WERI-Rb-1 (cell line): ENCODE measurements at regions not wholly inside any gene's neighbourhood (a gene's known extent, or its start where the extent isn't known, plus 50 kb on each side); places are given as distances from the start of the nearest gene placed in this dataset.
A peak's percentile ranks its signal among the peaks of the same experiment; 100 is the strongest.

Experiments
- DNase-seq: peaks from one replicate; pipeline ENCODE4 v3.0.0-alpha.2; 2020
- H3K27ac ChIP-seq: fragments of 250-450 bp; sonication (Bioruptor Pico); 2 replicates; pipeline ENCODE4 v1.5.1; 2020; ENCODE audit warnings: mild to moderate bottlenecking, moderate library complexity
- H3K27me3 ChIP-seq: fragments of 250-450 bp; sonication (Bioruptor Pico); 2 replicates; pipeline ENCODE4 v1.5.1; 2021; ENCODE audit warnings: mild to moderate bottlenecking, low read depth, moderate library complexity; ENCODE audit not compliant: insufficient read depth, severe bottlenecking
- H3K36me3 ChIP-seq: fragments of 250-450 bp; sonication (Bioruptor Pico); 2 replicates; pipeline ENCODE4 v1.5.1; 2020; ENCODE audit warnings: mild to moderate bottlenecking, moderate library complexity
- H3K4me3 ChIP-seq: 2 replicates; pipeline ENCODE4 v1.5.1; 2011; ENCODE audit warnings: low read depth, mild to moderate bottlenecking, control low read depth, low read length
- H3K9me3 ChIP-seq: fragments of 250-450 bp; sonication (Bioruptor Pico); 2 replicates; pipeline ENCODE4 v1.5.1; 2021; ENCODE audit warnings: mild to moderate bottlenecking, moderate library complexity; ENCODE audit not compliant: severe bottlenecking
- CTCF ChIP-seq: IDR thresholded peaks from 2 replicates; pipeline ENCODE4 v1.5.1; 2011; ENCODE audit warnings: low read depth, mild to moderate bottlenecking, control low read depth, inconsistent platforms, low read length

- Histone ChIP-seq H3K4me3 (no peak overlapping the region), H3K27ac (no peak overlapping the region), H3K9me3 (no peaks in the 10 kb centered on the region), H3K27me3 (no peaks in the 10 kb centered on the region), H3K36me3 (no peaks in the 10 kb centered on the region)
- DNase-seq = no peak
- TF ChIP-seq CTCF = no peak
Observed at GRCh38 chr4:100288161-100288560, 97.9 kb upstream of the DDIT4L start.

- Histone ChIP-seq H3K27ac (no peak overlapping the region), H3K27me3 (no peaks in the 10 kb centered on the region), H3K36me3 (no peaks in the 10 kb centered on the region), H3K9me3 (no peaks in the 10 kb centered on the region), H3K4me3 (no peak overlapping the region)
- no peak for TF ChIP-seq CTCF
- DNase-seq = no peak
Observed at GRCh38 chr4:100287534-100287933, 97.3 kb upstream of the DDIT4L start.

DNA sequence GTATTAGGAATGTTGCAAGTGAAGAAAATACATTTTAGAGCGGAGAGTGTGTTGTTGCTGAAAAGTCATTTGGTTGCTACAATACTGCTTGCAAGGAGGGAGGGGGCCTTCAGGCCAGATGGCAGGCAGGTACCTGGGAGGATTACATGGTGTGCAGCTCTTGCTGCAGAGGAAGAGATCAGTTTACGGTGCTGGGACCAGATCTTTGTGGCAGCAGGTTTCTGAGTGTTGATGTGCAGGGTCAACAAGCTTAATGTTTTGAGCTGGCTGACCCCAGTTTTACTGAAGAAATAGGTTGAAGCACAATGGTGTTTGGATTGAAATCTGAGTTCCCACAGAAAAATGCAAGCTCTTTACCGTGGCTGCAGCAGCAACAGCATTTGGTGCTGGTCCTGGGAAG is 96.4 kb upstream of the DDIT4L start:
- Histone ChIP-seq H3K36me3 (no peaks in the 10 kb centered on the region), H3K9me3 (no peaks in the 10 kb centered on the region), H3K27ac (no peak overlapping the region), H3K4me3 (no peak overlapping the region), H3K27me3 (no peaks in the 10 kb centered on the region)
- TF ChIP-seq CTCF = no peak
- peak; percentile 89 for DNase-seq

- no peak for TF ChIP-seq CTCF
- no peak for DNase-seq
Observed at GRCh38 chr4:100285121-100285520, 94.9 kb upstream of the DDIT4L start.

DNA sequence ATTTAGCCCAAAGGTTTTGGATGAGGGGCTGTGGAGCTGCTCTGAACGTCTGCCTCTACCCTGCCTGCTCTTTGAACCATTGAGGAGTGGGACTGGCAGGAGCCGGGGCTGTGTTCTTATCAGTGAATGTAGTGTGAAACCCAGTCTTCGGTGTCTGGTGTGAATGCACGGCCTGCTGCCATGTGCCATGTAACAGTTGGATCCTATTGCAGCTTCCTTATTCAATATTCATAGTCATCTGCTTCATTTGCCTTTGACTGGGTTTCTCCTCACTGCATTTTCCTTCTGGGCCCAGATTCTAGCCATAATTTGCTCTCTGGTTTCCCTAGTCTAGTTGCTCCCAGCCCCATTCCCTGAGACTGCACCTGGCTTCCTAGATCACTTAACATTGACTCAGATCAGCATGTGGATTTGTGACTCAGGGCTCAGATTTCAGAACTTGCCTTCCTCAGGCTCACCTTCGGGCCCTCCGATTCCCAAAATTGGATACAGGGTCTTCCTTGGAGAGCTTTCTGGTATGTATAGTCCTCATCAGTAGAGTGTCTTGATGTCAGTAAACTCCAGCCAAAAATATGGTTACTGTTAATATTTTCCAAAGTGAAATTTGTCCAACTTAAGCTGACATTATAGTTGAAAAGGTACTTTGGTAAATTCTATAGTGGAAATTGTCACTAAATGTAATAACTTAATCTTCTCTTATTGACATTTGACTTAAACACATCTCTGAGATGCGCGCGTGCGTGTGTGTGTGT is 94.0 kb upstream of the DDIT4L start:
- no peak for DNase-seq
- Histone ChIP-seq H3K36me3 (no peaks in the 10 kb centered on the region), H3K27me3 (no peaks in the 10 kb centered on the region), H3K9me3 (no peaks in the 10 kb centered on the region), H3K27ac (no peak overlapping the region), H3K4me3 (no peak overlapping the region)
- TF ChIP-seq CTCF = no peak

More at GRCh38 chr4:100285121-100285520, 94.9 kb upstream of the DDIT4L start:
- Histone ChIP-seq H3K36me3 (no peaks in the 10 kb centered on the region), H3K9me3 (no peaks in the 10 kb centered on the region), H3K4me3 (no peak overlapping the region), H3K27ac (no peak overlapping the region), H3K27me3 (no peaks in the 10 kb centered on the region)

DNA sequence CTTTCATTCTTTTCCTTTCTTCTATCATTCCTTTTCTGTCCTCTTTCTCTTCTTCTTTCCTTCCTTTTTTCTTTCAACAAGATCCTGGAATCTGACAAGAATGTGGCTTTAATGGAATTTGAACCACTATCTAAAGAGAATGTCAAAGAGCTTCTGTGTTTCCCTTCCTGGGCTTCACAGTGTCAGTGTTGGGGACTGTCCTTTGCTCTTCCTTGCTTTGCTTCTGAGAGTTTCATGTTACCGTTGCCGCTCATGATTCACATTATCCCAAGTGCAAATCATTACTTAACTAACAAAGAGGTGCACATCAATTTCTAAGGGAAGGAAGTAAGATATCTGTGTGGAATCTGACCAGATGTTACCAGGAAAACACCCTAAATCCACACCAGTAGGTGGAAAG is 90.5 kb upstream of the DDIT4L start:
- DNase-seq = no peak
- Histone ChIP-seq H3K4me3 (no peak overlapping the region), H3K27ac (no peak overlapping the region), H3K9me3 (no peaks in the 10 kb centered on the region), H3K36me3 (no peaks in the 10 kb centered on the region), H3K27me3 (no peaks in the 10 kb centered on the region)
- no peak for TF ChIP-seq CTCF
